Nephron progenitor cell (in vitro differentiated cells): ENCODE measurements at regions not wholly inside any gene's neighbourhood (a gene's known extent, or its start where the extent isn't known, plus 50 kb on each side); places are given as distances from the start of the nearest gene placed in this dataset.
A peak's percentile ranks its signal among the peaks of the same experiment; 100 is the strongest.

Experiments used
- DNase-seq: peaks from one replicate; pipeline ENCODE4 v3.0.0; 2021
- H3K27ac Mint-ChIP-seq: 2 replicates; pipeline ENCODE4 v1.8.0; 2021; ENCODE audit warnings: mild to moderate bottlenecking, moderate library complexity, mixed read lengths
- H3K27me3 Mint-ChIP-seq: 2 replicates; pipeline ENCODE4 v1.8.0; 2021; ENCODE audit warnings: mild to moderate bottlenecking, low read depth, mixed read lengths; ENCODE audit not compliant: poor library complexity
- H3K36me3 Mint-ChIP-seq: 2 replicates; pipeline ENCODE4 v1.8.0; 2021; ENCODE audit warnings: low read depth, mixed read lengths
- H3K4me1 Mint-ChIP-seq: 2 replicates; pipeline ENCODE4 v1.8.0; 2021; ENCODE audit warnings: mixed read lengths
- H3K4me3 Mint-ChIP-seq: 2 replicates; pipeline ENCODE4 v1.8.0; 2021; ENCODE audit warnings: mild to moderate bottlenecking, moderate library complexity, mixed read lengths
- H3K9me3 Mint-ChIP-seq: 2 replicates; pipeline ENCODE4 v1.8.0; 2021; ENCODE audit warnings: mild to moderate bottlenecking, moderate library complexity, mixed read lengths
- CTCF ChIP-seq: fragments of 200-600 bp; sonication (generic); IDR thresholded peaks from 2 replicates; pipeline ENCODE4 v1.5.0; 2021; ENCODE audit warnings: antibody characterized with exemption

- H3K36me3 Mint-ChIP-seq = peaks cover 4% of the 10 kb centered on the region
- peaks cover 65% of the 10 kb centered on the region for H3K4me1 Mint-ChIP-seq
- H3K27ac Mint-ChIP-seq = no peak overlapping the region
- no peak for TF ChIP-seq CTCF
- H3K9me3 Mint-ChIP-seq = peaks cover 12% of the 10 kb centered on the region
- no peak for DNase-seq
- no peak overlapping the region for H3K4me3 Mint-ChIP-seq
- H3K27me3 Mint-ChIP-seq = peaks cover 6% of the 10 kb centered on the region
Observed at GRCh38 chr12:94771199-94771598, 120.8 kb upstream of the TMCC3 start.

- peaks cover 62% of the 10 kb centered on the region for H3K4me1 Mint-ChIP-seq
- peak overlapping the region; percentile 57 for H3K27ac Mint-ChIP-seq
- peaks cover 12% of the 10 kb centered on the region for H3K9me3 Mint-ChIP-seq
- no peak for TF ChIP-seq CTCF
- no peak for DNase-seq
- peaks cover 6% of the 10 kb centered on the region for H3K27me3 Mint-ChIP-seq
- peaks cover 4% of the 10 kb centered on the region for H3K36me3 Mint-ChIP-seq
- H3K4me3 Mint-ChIP-seq = peak overlapping the region; percentile 39
Observed at GRCh38 chr12:94770791-94771190, 120.4 kb upstream of the TMCC3 start.

GRCh38 chr12:94769776-94770759 is 119.7 kb upstream of the TMCC3 start:
- H3K36me3 Mint-ChIP-seq = peaks cover 4% of the 10 kb centered on the region
- peaks cover 12% of the 10 kb centered on the region for H3K9me3 Mint-ChIP-seq
- TF ChIP-seq CTCF = no peak
- peak overlapping the region; percentile 57 for H3K27ac Mint-ChIP-seq
- H3K4me3 Mint-ChIP-seq = peak overlapping the region; percentile 39
- H3K27me3 Mint-ChIP-seq = peaks cover 6% of the 10 kb centered on the region
- H3K4me1 Mint-ChIP-seq = peaks cover 62% of the 10 kb centered on the region
- no peak for DNase-seq

GRCh38 chr12:94769047-94769420 is 118.7 kb upstream of the TMCC3 start:
- H3K36me3 Mint-ChIP-seq = peaks cover under 1% of the 10 kb centered on the region
- H3K27ac Mint-ChIP-seq = peak overlapping the region; percentile 78
- no peak for DNase-seq
- H3K27me3 Mint-ChIP-seq = peaks cover 4% of the 10 kb centered on the region
- H3K9me3 Mint-ChIP-seq = peaks cover 9% of the 10 kb centered on the region
- H3K4me1 Mint-ChIP-seq = peaks cover 71% of the 10 kb centered on the region
- H3K4me3 Mint-ChIP-seq = peak overlapping the region; percentile 37
- TF ChIP-seq CTCF = no peak

- peak overlapping the region; percentile 78 for H3K27ac Mint-ChIP-seq
Observed at GRCh38 chr12:94768398-94769046, 118.2 kb upstream of the TMCC3 start.

More at GRCh38 chr12:94768398-94769046, 118.2 kb upstream of the TMCC3 start:
- peaks cover 76% of the 10 kb centered on the region for H3K4me1 Mint-ChIP-seq
- H3K27me3 Mint-ChIP-seq = peaks cover 4% of the 10 kb centered on the region
- H3K4me3 Mint-ChIP-seq = peak overlapping the region; percentile 37
- no peaks in the 10 kb centered on the region for H3K36me3 Mint-ChIP-seq
- TF ChIP-seq CTCF = no peak
- H3K9me3 Mint-ChIP-seq = peaks cover 6% of the 10 kb centered on the region
- DNase-seq = no peak
